ENCODE measurements at regions not wholly inside any gene's neighbourhood (a gene's known extent, or its start where the extent isn't known, plus 50 kb on each side); places are given as distances from the start of the nearest gene placed in this dataset.

- H3K36me3 ChIP-seq (ENCODE audit: low read depth, missing control alignments): no peaks in the 10 kb centered on the region
- intact Hi-C loops (cut with DNase I; ENCODE audit: low total_unique reads): no loop called here
- H3K4me1 ChIP-seq: no peaks in the 10 kb centered on the region
- WGBS, 2 donors: 91 to 92% methylated on average over 9 of the region's 9 CpGs
- no peak overlapping the region for H3K4me3 ChIP-seq
- H3K27me3 ChIP-seq: no peaks in the 10 kb centered on the region
- no peaks in the 10 kb centered on the region for H3K9me3 ChIP-seq
- no peak overlapping the region for H3K27ac ChIP-seq
- no peak for DNase-seq
- TF ChIP-seq POLR2A (IDR thresholded peaks at IDR 0.05) (no peak), CTCF (IDR thresholded peaks at IDR 0.05) (no peak)
Observed at GRCh38 chr15:54722342-54722986, 474.3 kb downstream of the RSL24D1 start.

DNA sequence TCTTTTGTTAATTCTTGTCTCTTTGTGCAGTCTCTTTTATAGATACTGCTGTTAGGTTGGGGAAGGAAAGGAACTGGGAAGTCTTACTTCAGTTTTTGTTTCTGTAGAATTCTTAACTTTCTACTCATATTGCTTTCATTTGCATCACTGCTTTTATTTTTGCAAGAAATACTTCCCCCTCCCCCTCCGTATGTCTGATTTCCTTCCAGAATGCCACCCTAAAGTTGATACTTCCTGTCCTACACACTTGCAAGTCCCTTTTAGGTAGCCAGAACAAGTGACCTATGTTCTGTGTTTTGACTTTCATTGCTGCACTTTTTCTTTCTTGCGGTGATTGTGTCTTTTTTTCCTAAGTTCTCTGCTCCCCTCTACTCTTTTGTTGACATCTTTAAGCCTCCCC lies 477.4 kb downstream of the RSL24D1 start:
- no peak for DNase-seq
- no peaks in the 10 kb centered on the region for H3K9me3 ChIP-seq
- no peaks in the 10 kb centered on the region for H3K4me1 ChIP-seq
- no peaks in the 10 kb centered on the region for H3K36me3 ChIP-seq (ENCODE audit: low read depth, missing control alignments)
- H3K27ac ChIP-seq: no peak overlapping the region
- intact Hi-C loops (cut with DNase I; ENCODE audit: low total_unique reads): no loop called here
- H3K4me3 ChIP-seq: no peak overlapping the region
- H3K27me3 ChIP-seq: no peaks in the 10 kb centered on the region
- WGBS, 2 donors: 81 to 88% methylated on average over 2 of the region's 2 CpGs
- TF ChIP-seq POLR2A (IDR thresholded peaks at IDR 0.05) (no peak), CTCF (IDR thresholded peaks at IDR 0.05) (no peak)

GRCh38 chr15:54707805-54708752 lies 488.7 kb downstream of the RSL24D1 start:
- Histone ChIP-seq H3K9me3 (no peaks in the 10 kb centered on the region), H3K27me3 (no peaks in the 10 kb centered on the region), H3K4me3 (no peak overlapping the region), H3K36me3 (ENCODE audit: low read depth, missing control alignments) (no peaks in the 10 kb centered on the region), H3K4me1 (no peaks in the 10 kb centered on the region), H3K27ac (no peak overlapping the region)
- TF ChIP-seq POLR2A (IDR thresholded peaks at IDR 0.05): no peak
- TF ChIP-seq CTCF (IDR thresholded peaks at IDR 0.05): no peak
- 68 to 71% methylated on average over 19 to 23 of the region's 23 CpGs for WGBS, 2 donors
- no peak for DNase-seq
- intact Hi-C loops (cut with DNase I; ENCODE audit: low total_unique reads): no loop called here

GRCh38 chr15:54687628-54688027 lies 509.1 kb downstream of the RSL24D1 start:
- Histone ChIP-seq H3K27ac (no peak overlapping the region), H3K9me3 (no peaks in the 10 kb centered on the region), H3K4me1 (no peaks in the 10 kb centered on the region), H3K4me3 (no peak overlapping the region), H3K36me3 (ENCODE audit: low read depth, missing control alignments) (no peaks in the 10 kb centered on the region), H3K27me3 (no peaks in the 10 kb centered on the region)
- intact Hi-C loops (cut with DNase I; ENCODE audit: low total_unique reads): no loop called here
- WGBS, 2 donors: 55 to 61% methylated on average over 10 of the region's 10 CpGs
- no peak for DNase-seq
- no peak for TF ChIP-seq POLR2A (IDR thresholded peaks at IDR 0.05)

Data from testis (tissue), 2 donors.